HUES64 (cell line): ENCODE measurements at regions not wholly inside any gene's neighbourhood (a gene's known extent, or its start where the extent isn't known, plus 50 kb on each side); places are given as distances from the start of the nearest gene placed in this dataset.
"Not testable (repeated sequence)": the region's sequence is repeated elsewhere in the genome, so short reads cannot be mapped to it uniquely, and the experiment has no call there.

Experiments
- H3K27ac ChIP-seq: 2 replicates; pipeline ENCODE4 v1.7.0; 2013; ENCODE audit warnings: low read depth, low read length, inconsistent platforms
- H3K27me3 ChIP-seq: 2 replicates; pipeline ENCODE4 v1.6.1; 2013; ENCODE audit warnings: mild to moderate bottlenecking, low read length; ENCODE audit not compliant: insufficient read depth
- H3K36me3 ChIP-seq: 2 replicates; pipeline ENCODE4 v1.6.1; 2013; ENCODE audit warnings: mild to moderate bottlenecking, low read length; ENCODE audit not compliant: insufficient read depth
- H3K4me1 ChIP-seq: 2 replicates; pipeline ENCODE4 v1.6.1; 2013; ENCODE audit warnings: mild to moderate bottlenecking, low read length, moderate library complexity; ENCODE audit not compliant: insufficient read depth
- H3K4me3 ChIP-seq: 2 replicates; pipeline ENCODE4 v1.5.1; 2013; ENCODE audit warnings: mild to moderate bottlenecking, low read length, moderate library complexity
- H3K9ac ChIP-seq: 2 replicates; pipeline ENCODE4 v1.6.1; 2013; ENCODE audit warnings: mild to moderate bottlenecking, low read depth, low read length
- H3K9me3 ChIP-seq: 2 replicates; pipeline ENCODE4 v1.6.1; 2013; ENCODE audit warnings: low read depth, low read length; ENCODE audit not compliant: insufficient read depth
- WGBS: fragments of 150-250, 120-280 bp; methylation state at CpG from one replicate; pipeline ENCODE4 v1.1.7; 2013; ENCODE audit warnings: missing lambda C conversion rate; 5-methylcytosine and 5-hydroxymethylcytosine counted together

DNA sequence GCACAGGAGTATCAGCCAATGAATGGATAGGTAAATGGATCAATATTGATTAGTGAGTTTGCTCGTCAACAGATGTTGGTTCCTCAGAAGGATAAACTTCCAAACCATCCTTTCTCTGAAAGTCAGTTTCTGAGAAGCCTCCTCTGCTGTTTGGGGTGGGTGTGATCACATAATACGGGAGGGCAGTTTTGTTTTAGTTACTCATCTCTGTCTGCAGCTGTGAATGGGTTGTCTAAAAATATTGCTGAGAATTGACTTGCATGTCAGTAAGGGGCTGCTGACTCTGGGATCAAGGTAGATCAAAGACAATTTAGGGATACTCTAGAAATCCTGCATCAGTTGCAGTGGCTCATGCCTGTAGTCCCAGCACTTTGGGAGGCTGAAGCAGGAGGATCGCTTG lies 390.8 kb upstream of the AMELY start:
- Histone ChIP-seq H3K9me3 (no peaks in the 10 kb centered on the region), H3K27ac (no peak overlapping the region), H3K9ac (no peak overlapping the region), H3K27me3 (no peaks in the 10 kb centered on the region), H3K36me3 (peaks cover 19% of the 10 kb centered on the region), H3K4me3 (no peak overlapping the region), H3K4me1 (no peaks in the 10 kb centered on the region)
- 98% methylated on average over 3 of the region's 3 CpGs for WGBS

DNA sequence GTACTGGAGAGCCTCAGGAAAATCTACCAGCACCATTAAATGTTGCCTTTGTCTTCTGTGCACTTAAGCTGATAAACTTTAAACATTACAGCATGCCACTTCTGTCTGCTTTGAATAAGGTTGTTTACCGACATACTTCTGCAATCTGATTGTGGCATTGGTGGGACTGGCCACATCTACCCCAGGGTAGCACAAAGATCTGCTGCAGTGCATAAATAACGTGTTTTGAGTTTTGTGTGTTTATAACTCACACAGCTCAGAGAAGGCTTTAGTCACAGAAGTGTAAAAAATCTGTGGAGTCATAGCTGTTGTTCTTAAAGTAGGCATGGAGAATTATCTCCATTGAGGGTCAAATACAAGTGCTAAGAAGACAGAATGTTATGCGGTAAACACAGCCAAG lies 388.4 kb upstream of the AMELY start:
- Histone ChIP-seq H3K36me3 (peaks cover 12% of the 10 kb centered on the region), H3K9ac (no peak overlapping the region), H3K4me3 (no peak overlapping the region), H3K4me1 (no peaks in the 10 kb centered on the region), H3K27ac (no peak overlapping the region), H3K9me3 (no peaks in the 10 kb centered on the region), H3K27me3 (no peaks in the 10 kb centered on the region)
- WGBS = 91% methylated on average over 3 of the region's 3 CpGs

DNA sequence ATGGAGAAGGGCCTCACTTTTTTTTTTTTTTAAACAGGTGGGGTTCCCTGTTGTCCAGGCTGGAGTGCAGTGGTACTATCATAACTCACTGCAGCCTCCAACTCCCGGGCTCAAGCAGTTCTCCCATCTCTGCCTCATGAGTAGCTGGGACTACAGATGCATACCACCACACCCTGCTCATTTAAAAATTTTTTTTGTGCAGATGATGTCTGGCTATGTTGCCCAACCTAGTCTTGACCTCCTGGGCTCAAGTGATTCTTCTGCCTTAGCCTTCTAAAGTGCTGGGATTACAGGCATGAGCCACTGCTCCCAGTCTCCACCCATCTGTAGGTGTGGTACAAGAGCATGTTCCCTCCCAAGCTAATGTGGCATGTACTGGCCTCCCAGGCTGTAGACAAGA lies 380.6 kb upstream of the AMELY start:
- Histone ChIP-seq H3K27ac (no peak overlapping the region), H3K4me1 (no peaks in the 10 kb centered on the region; the same call in 1 of the 2 replicates), H3K27me3 (no peaks in the 10 kb centered on the region), H3K36me3 (peaks cover 5% of the 10 kb centered on the region; the same call in 1 of the 2 replicates), H3K9me3 (no peaks in the 10 kb centered on the region), H3K4me3 (no peak overlapping the region), H3K9ac (no peak overlapping the region)
- 100% methylated on average over 1 of the region's 1 CpG for WGBS

DNA sequence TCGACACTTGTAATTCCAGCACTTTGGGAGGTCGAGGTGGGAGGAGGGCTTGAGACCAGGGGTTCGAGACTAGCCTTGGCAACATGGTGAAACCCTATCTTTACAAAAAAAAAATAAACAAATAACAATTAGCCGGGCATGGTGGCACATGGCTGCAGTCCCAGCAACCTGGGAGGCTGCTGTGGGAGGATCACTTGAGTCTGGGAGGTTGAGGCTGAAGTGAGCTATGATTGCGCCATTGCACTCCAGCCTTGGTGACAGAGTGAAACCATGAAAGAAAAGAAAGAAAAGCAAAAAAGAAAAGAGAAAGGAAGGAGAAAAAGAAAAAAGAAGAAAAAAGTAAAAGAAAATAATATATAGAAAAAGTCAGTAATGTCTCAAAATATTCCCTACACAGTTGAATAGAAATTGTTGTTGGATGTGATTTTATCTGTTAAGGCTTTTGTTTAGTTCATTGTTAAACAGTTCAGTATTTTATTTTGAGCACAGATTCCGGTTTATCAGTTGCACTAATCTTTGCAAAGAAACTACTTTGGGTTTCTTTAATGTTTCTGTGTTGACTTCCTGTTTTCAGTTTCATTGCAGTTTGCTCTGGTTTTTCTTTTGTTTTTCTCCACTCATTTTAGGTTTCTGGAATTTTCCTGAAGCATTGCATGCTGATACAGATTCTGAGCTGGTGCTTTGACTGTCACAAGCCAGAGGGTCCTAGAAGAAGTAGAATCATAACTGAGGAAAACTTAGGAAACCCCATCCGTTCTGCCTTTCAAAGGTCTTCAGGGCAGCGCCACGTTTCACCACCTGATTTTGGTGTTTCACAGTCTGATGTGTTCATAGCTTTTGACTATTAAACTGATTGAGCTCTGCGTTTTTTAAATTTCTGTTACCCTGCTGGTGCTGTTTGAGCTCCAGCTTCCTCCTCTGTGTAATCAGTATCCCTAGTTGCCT lies 378.6 kb upstream of the AMELY start:
- no peak overlapping the region for H3K27ac ChIP-seq
- WGBS = 95% methylated on average over 8 of the region's 10 CpGs

DNA sequence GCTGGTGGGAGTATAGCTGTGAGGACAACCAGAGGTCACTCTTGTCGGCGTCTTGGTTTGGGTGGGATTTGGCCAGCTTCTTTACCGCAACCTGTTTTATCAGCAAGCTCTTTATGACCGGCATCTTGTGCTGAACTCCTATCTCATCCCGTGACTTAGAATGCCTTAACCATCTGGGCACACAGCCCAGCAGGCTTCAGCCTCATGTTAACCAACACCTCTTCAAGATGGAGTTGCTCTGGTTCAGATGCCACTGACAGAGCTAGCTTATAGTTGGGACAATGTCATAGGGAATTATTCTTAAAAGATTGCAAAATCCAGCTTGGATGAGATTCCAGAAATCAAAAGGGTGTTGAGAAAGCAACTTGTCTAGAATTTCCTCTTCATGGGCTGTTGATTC lies 377.1 kb upstream of the AMELY start:
- H3K9ac ChIP-seq = no peak overlapping the region
- 99% methylated on average over 5 of the region's 5 CpGs for WGBS
- no peaks in the 10 kb centered on the region for H3K27me3 ChIP-seq
- no peak overlapping the region for H3K27ac ChIP-seq
- H3K9me3 ChIP-seq = no peaks in the 10 kb centered on the region
- H3K4me3 ChIP-seq = no peak overlapping the region
- peaks cover 22% of the 10 kb centered on the region; the same call in 1 of the 2 replicates for H3K36me3 ChIP-seq
- H3K4me1 ChIP-seq = no peaks in the 10 kb centered on the region; the same call in 1 of the 2 replicates

More for the DNA sequence above, 378.6 kb upstream of the AMELY start:
- H3K27me3 ChIP-seq = no peaks in the 10 kb centered on the region
- no peaks in the 10 kb centered on the region; the same call in 1 of the 2 replicates for H3K4me1 ChIP-seq
- no peaks in the 10 kb centered on the region for H3K9me3 ChIP-seq
- no peak overlapping the region for H3K9ac ChIP-seq
- H3K36me3 ChIP-seq = peaks cover 12% of the 10 kb centered on the region; the same call in 1 of the 2 replicates
- H3K4me3 ChIP-seq = no peak overlapping the region

DNA sequence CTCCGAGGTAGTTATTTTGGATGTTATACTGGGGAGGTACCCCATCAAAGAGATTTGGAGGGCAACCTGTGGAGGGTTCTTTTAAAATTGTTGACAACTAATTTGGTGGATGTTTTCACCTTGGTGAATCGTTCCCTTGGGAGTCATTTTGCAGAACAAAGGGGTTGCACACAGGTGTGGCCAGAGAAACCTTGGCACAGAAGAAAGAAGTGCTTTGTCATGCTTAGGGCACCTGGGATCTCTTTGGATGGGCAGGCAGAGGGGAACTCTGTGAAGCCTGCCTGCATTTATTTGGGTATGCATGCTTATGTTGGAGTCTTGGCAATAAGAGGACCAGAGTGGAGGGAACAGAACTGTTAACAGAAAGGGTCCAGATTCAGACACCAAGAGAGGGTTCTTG lies 376.4 kb upstream of the AMELY start:
- not testable (repeated sequence) for H3K4me1 ChIP-seq, H3K27me3 ChIP-seq, H3K9ac ChIP-seq, H3K4me3 ChIP-seq, H3K9me3 ChIP-seq
- 61% methylated on average over 2 of the region's 2 CpGs for WGBS
- Histone ChIP-seq H3K27ac (peak overlapping the region; percentile 55; the same call in 1 of the 2 replicates), H3K36me3 (peaks cover 22% of the 10 kb centered on the region; the same call in 1 of the 2 replicates)

DNA sequence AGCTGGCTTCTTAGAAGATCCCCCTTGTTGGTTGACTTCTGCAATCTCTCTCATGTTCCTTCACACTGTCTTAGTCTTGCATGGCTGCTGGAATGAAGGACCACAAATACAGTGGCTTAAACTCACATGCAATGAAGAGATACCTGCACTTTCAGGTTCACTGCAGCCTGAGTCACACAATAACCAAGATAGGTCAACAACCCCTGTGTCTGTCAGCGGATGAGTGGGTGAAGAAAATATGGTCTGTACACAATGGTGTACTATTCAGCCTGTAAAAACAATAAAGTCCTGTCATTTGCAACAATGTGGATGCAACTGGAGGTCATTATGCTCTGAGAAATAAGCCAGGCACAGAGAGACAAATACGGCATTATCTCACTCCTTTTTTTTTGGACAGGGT lies 373.8 kb upstream of the AMELY start:
- H3K4me3 ChIP-seq = no peak overlapping the region
- 98% methylated on average over 2 of the region's 2 CpGs for WGBS
- H3K27ac ChIP-seq = no peak overlapping the region
- peaks cover 20% of the 10 kb centered on the region for H3K36me3 ChIP-seq
- no peaks in the 10 kb centered on the region for H3K9me3 ChIP-seq
- H3K4me1 ChIP-seq = no peaks in the 10 kb centered on the region; the same call in 1 of the 2 replicates
- H3K27me3 ChIP-seq = no peaks in the 10 kb centered on the region
- H3K9ac ChIP-seq = no peak overlapping the region

DNA sequence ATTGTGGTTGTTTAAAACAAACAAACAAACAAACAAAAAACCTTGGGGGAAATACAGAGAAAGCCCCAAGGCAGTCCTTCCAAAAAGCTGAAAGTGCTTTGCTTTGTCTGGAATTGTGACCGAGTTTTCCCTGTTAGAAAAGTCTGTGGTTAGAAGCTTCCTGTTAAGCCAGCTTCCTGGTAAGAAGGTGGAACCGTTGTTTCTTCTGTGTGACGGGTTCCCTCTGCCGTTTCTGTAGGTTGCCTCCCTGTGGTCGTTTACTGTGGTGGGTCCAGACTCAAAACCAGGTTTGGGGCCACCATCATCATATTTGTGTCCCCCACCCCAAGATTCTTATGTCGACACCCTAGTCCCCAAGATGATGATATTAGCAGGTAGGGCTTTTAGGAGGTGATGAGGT lies 371.4 kb upstream of the AMELY start:
- H3K4me3 ChIP-seq = no peak overlapping the region
- 88% methylated on average over 5 of the region's 6 CpGs for WGBS
- H3K9ac ChIP-seq = no peak overlapping the region
- H3K4me1 ChIP-seq = peaks cover 5% of the 10 kb centered on the region; the same call in 1 of the 2 replicates
- H3K9me3 ChIP-seq = no peaks in the 10 kb centered on the region
- H3K36me3 ChIP-seq = peaks cover 20% of the 10 kb centered on the region
- no peaks in the 10 kb centered on the region for H3K27me3 ChIP-seq
- H3K27ac ChIP-seq = no peak overlapping the region

DNA sequence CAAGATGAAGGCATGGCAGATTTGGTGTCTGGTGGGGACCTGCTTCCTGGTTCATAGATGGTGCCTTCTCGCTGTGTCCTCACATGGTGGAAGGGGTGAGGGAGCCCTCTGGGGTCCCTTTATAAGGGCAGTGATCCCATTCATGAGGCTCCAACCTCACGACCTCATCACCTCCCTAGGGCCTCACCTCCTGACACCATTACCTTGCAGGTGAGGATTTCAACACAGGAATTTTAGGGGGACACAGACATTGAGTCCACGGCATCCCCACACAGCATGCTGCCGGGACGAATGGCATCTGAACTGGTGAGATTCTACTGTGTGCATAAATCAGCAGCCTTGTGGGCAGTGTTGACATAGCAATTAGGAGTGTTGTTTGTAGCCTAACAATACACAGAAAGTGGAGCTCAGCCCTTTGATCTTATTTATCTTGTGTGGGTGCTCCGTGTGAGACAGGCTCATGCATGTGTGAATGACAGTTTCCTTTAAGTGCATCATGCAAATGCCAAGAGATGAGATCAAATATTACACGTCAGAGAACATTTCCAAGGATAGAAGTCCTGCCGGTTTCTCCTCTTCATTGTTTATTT lies 368.7 kb upstream of the AMELY start:
- not testable (repeated sequence) for H3K4me1 ChIP-seq, H3K27me3 ChIP-seq, H3K27ac ChIP-seq, H3K9me3 ChIP-seq, H3K9ac ChIP-seq, H3K4me3 ChIP-seq
- peaks cover 14% of the 10 kb centered on the region for H3K36me3 ChIP-seq
- WGBS = 42% methylated on average over 4 of the region's 8 CpGs

DNA sequence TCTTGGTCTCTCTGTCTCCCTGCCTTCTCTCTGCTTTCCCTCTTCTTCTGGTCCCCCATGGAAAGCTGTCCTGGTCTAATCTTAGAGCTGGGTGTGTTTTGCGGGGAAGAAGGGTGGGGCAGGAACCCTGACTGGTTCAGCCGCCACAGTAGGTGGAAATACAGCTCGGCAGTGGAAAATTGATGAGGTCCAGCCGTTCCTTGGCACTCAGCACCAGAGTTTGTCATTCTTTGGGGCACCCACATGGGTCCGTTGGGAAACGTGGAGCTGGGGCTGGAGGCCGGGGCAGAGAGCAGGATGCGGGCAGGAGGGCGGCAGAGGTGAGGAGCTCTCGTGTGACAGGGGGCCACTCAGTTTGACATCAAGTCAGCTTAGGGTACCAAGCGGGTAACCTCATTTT lies 364.2 kb upstream of the AMELY start:
- Histone ChIP-seq H3K4me3 (peak overlapping the region; percentile 76), H3K9ac (0 out of 2 replicates have a peak overlapping the region, but pooled peaks have one; percentile 85), H3K27me3 (no peaks in the 10 kb centered on the region), H3K36me3 (no peaks in the 10 kb centered on the region), H3K9me3 (no peaks in the 10 kb centered on the region), H3K4me1 (peaks cover 5% of the 10 kb centered on the region; the same call in 1 of the 2 replicates), H3K27ac (no peak overlapping the region)
- 54% methylated on average over 11 of the region's 11 CpGs for WGBS

DNA sequence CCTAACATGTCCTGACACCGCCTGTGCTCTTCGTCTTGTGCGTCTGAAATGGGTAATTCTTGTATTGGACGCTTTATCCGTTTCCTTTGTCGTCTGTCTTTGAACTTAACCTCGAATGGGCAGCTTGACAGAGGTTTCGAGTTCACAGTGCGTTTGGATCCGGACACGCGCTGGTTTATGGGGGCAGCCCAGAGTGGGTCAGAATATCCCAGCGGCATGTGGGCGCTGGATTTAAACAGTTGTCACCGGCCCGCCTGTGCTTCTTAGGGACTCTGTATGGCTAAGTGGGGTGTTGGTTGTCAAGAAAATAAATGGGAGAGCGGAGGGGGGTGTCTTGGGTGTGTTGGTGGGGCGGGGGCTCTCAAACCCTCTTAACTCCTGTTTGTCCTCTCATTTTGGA lies 363.5 kb upstream of the AMELY start:
- Histone ChIP-seq H3K4me3 (peak overlapping the region; percentile 76), H3K9me3 (no peaks in the 10 kb centered on the region), H3K4me1 (peaks cover 5% of the 10 kb centered on the region; the same call in 1 of the 2 replicates), H3K27ac (no peak overlapping the region), H3K27me3 (no peaks in the 10 kb centered on the region), H3K36me3 (no peaks in the 10 kb centered on the region), H3K9ac (peak overlapping the region; percentile 85)
- WGBS = 1% methylated on average over 17 of the region's 18 CpGs
